ENCODE measurements at regions not wholly inside any gene's neighbourhood (a gene's known extent, or its start where the extent isn't known, plus 50 kb on each side); places are given as distances from the start of the nearest gene placed in this dataset.

DNA sequence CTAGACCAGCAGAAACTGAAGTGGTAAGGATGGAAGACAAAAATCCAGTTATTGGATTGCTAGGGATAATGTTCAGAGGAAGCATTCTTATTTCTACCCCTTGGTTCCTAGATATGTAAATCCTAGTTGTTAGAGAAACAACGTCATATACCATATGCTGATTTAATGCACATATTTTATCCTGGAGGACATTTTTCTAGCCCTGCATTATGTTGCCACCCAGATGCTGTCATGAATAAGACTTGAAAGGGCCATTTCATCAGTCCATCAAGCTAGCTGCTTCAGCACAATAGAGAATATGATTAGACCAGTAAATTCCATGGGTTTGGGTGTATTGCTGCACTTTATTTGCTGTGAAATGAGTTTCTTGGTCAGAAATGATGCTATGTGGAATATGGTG lies 1736.4 kb downstream of the MAT2B start:
- no TSS peak for BruUV-seq (replicated peaks)
- H3K9me3 ChIP-seq (ENCODE audit: low read length): no peaks in the 10 kb centered on the region
- H4K20me1 ChIP-seq (ENCODE audit: insufficient read depth, low read length): no peaks in the 10 kb centered on the region
- no peaks in the 10 kb centered on the region for H3K9me2 ChIP-seq (ENCODE audit: insufficient read depth, low read length)
- ChIA-PET CTCF (ENCODE audit: unreplicated experiment) (no interaction called here), POLR2A (no interaction called here)
- no peak for TF ChIP-seq CTCF (conservative IDR thresholded peaks at IDR 0.05; ENCODE audit: low read length)
- no peak for TF ChIP-seq EZH2phosphoT487 (IDR thresholded peaks at IDR 0.05; ENCODE audit: borderline replicate concordance, low read depth, low read length)
- DNase-seq (ENCODE audit: low spot score): no peak
- H2AFZ ChIP-seq (ENCODE audit: low read length): no peak overlapping the region
- no peaks in the 10 kb centered on the region for H3K79me2 ChIP-seq (ENCODE audit: insufficient read depth, low read depth, low read length)
- H3K27ac ChIP-seq (ENCODE audit: low read depth, low read length, poor library complexity, severe bottlenecking): no peak overlapping the region
- H3K4me2 ChIP-seq (ENCODE audit: low read length): no peak overlapping the region
- no peaks in the 10 kb centered on the region for H3K36me3 ChIP-seq (ENCODE audit: insufficient read depth, low read length)
- H3K4me1 ChIP-seq (ENCODE audit: insufficient read depth, low read length, poor library complexity, severe bottlenecking): no peaks in the 10 kb centered on the region
- intact Hi-C loops (cut with micrococcal nuclease; ENCODE audit: unreplicated experiment): no loop called here
- no peak overlapping the region for H3K4me3 ChIP-seq (ENCODE audit: low read depth, low read length, poor library complexity, severe bottlenecking)

DNA sequence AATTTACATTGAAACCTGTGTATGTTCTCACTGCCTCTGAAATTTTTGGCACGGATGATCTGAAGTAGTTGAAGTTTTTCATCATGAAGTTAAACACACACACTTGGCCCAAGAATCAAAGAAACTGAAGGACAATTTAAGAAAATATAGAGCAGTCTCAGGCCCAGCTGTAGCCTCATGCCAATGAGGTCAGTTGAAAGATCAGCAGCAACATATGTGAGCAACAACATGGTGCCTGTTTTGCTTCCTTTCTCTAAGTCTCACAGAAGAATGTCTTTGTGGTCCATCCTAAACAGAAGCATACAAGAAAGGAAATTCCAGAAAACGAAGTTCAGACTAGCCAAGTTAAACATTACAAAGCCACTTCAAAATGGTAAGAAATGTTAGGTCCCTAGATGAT lies 1737.2 kb downstream of the MAT2B start:
- Histone ChIP-seq H3K4me3 (ENCODE audit: low read depth, low read length, poor library complexity, severe bottlenecking) (no peak overlapping the region), H3K9me3 (ENCODE audit: low read length) (no peaks in the 10 kb centered on the region), H2AFZ (ENCODE audit: low read length) (no peak overlapping the region), H3K4me1 (ENCODE audit: insufficient read depth, low read length, poor library complexity, severe bottlenecking) (no peaks in the 10 kb centered on the region), H3K4me2 (ENCODE audit: low read length) (no peak overlapping the region), H3K36me3 (ENCODE audit: insufficient read depth, low read length) (no peaks in the 10 kb centered on the region), H4K20me1 (ENCODE audit: insufficient read depth, low read length) (no peaks in the 10 kb centered on the region), H3K27ac (ENCODE audit: low read depth, low read length, poor library complexity, severe bottlenecking) (no peak overlapping the region), H3K9me2 (ENCODE audit: insufficient read depth, low read length) (no peaks in the 10 kb centered on the region), H3K79me2 (ENCODE audit: insufficient read depth, low read depth, low read length) (no peaks in the 10 kb centered on the region)
- TF ChIP-seq CTCF (conservative IDR thresholded peaks at IDR 0.05; ENCODE audit: low read length): no peak
- no TSS peak for BruUV-seq (replicated peaks)
- intact Hi-C loops (cut with micrococcal nuclease; ENCODE audit: unreplicated experiment): no loop called here
- ChIA-PET POLR2A (interaction anchor here (0.6 to 0.9 kb wide), 2 partner anchors 27 to 59 kb away, joined by 3 read pairs; no protein-coding TSS in a partner anchor), CTCF (ENCODE audit: unreplicated experiment) (no interaction called here)
- no peak for DNase-seq (ENCODE audit: low spot score)

DNA sequence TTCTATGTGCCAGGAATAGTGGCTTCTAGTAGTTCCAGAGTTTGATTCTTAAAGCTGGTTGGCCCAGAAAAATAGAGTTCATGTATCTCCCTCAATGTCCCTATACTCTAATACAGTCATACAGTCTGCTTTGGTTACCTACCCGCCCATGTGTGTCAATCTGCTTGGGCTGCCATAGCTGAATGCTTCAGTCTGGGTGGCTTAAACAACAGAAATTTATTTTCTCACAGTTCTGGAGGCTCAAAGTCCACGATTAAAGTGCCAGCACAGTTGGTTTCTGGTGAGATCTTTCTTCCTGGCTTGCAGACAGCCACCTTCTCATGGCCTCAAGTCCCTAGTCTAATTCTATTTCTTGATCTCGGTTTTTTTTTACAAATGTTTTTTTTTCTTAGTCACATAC lies 1739.0 kb downstream of the MAT2B start:
- TF ChIP-seq CTCF (conservative IDR thresholded peaks at IDR 0.05; ENCODE audit: low read length) (no peak), EZH2phosphoT487 (IDR thresholded peaks at IDR 0.05; ENCODE audit: borderline replicate concordance, low read depth, low read length) (no peak)
- DNase-seq (ENCODE audit: low spot score): no peak
- no peaks in the 10 kb centered on the region for H4K20me1 ChIP-seq (ENCODE audit: insufficient read depth, low read length)
- intact Hi-C loops (cut with micrococcal nuclease; ENCODE audit: unreplicated experiment): no loop called here
- no peak overlapping the region for H2AFZ ChIP-seq (ENCODE audit: low read length)
- no peak overlapping the region for H3K4me3 ChIP-seq (ENCODE audit: low read depth, low read length, poor library complexity, severe bottlenecking)
- no peaks in the 10 kb centered on the region for H3K79me2 ChIP-seq (ENCODE audit: insufficient read depth, low read depth, low read length)
- H3K9me2 ChIP-seq (ENCODE audit: insufficient read depth, low read length): no peaks in the 10 kb centered on the region
- H3K4me2 ChIP-seq (ENCODE audit: low read length): no peak overlapping the region
- no peaks in the 10 kb centered on the region for H3K36me3 ChIP-seq (ENCODE audit: insufficient read depth, low read length)
- no peaks in the 10 kb centered on the region for H3K4me1 ChIP-seq (ENCODE audit: insufficient read depth, low read length, poor library complexity, severe bottlenecking)
- POLR2A ChIA-PET: no interaction called here
- CTCF ChIA-PET (ENCODE audit: unreplicated experiment): interaction anchor here (1.1 kb wide), 1 partner anchor 9 kb away, joined by 4 read pairs; no protein-coding TSS in a partner anchor
- H3K27ac ChIP-seq (ENCODE audit: low read depth, low read length, poor library complexity, severe bottlenecking): no peak overlapping the region
- H3K9me3 ChIP-seq (ENCODE audit: low read length): no peaks in the 10 kb centered on the region
- BruUV-seq (replicated peaks): no TSS peak
